HG03439 (cell line): ENCODE measurements at regions not wholly inside any gene's neighbourhood (a gene's known extent, or its start where the extent isn't known, plus 50 kb on each side); places are given as distances from the start of the nearest gene placed in this dataset.

Experiments
- ATAC-seq: cut with Tn5 transposase; IDR thresholded peaks from one replicate; pipeline ENCODE4 v1.9.1; 2021; ENCODE audit warnings: mild to moderate bottlenecking, moderate library complexity; ENCODE audit not compliant: unreplicated experiment

DNA sequence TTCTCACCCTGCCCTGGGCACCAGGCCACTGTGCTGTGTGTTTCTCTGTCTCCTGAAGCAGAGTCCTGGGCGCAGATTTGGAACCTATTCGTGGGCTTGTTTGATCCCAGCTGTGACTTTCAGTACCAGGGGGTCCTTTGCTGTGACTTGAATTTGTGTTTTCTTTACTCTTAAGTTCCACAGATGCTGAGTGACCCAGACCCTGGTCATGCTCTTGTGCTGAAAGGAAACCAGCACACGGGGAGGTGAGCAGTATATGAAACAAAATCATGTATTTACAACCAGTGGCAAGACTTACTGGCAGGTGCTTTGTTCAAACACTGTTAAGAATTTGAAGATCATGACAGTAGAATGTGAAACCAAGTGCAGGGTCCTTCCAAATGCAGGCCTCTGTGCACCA is 89.2 kb upstream of the PRSS58 start:
- no peak for ATAC-seq

DNA sequence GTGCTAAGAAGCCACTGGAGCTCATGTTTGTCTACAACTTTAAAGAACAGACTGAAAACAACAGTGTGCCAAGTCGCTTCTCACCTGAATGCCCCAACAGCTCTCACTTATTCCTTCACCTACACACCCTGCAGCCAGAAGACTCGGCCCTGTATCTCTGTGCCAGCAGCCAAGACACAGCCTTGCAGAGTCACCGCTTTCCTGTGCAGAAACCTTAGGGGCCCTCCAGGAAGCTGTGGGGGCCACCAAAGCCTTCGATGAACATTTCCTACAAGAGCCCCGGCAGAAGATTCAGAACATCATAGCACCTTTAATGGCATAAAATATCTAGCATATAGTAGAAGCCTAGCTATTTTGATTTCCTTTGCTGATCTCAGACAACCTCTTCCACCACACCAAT is 88.0 kb upstream of the PRSS58 start:
- no peak for ATAC-seq

DNA sequence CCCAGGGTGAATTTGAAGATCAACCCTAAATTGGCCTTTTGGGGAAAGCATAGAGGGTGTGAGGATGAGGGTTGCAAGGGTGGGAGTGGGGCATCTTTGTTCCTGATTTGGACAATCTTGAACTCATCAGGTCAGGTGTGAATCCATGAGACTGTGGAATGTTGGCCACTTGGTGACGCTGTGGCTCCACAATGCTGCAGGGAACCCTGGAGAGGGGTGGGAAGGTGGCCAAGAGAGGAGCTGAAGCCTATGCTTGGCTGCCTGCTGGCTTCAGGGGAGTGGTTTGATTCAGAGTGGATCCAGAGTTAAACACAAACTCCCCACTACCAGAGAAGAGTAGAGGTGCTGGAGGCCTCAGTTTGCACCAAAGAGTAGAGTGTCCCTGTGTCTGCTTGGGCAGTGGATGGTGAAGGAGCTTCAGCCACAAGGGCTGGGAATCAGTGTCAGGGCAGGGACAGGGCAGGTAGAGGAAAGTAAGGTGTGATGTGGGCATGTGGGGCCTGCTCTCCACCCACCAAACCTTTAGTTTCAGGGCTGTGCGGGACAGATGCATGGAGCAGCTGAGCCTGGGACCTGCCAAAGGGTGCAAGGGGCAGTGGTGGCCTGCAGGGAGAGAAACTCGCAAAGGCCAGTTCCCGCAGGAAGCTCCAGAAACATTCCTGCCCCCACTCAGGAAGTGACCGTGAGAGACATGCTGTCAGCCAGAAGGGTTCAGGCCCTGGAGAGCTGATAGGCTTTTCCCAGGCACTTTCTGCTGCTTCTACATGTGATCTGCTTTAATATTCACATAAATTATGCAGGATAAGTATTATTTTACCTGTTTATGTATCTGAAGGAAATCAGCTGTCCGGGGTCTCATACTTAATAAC is 81.0 kb upstream of the PRSS58 start:
- ATAC-seq = no peak

DNA sequence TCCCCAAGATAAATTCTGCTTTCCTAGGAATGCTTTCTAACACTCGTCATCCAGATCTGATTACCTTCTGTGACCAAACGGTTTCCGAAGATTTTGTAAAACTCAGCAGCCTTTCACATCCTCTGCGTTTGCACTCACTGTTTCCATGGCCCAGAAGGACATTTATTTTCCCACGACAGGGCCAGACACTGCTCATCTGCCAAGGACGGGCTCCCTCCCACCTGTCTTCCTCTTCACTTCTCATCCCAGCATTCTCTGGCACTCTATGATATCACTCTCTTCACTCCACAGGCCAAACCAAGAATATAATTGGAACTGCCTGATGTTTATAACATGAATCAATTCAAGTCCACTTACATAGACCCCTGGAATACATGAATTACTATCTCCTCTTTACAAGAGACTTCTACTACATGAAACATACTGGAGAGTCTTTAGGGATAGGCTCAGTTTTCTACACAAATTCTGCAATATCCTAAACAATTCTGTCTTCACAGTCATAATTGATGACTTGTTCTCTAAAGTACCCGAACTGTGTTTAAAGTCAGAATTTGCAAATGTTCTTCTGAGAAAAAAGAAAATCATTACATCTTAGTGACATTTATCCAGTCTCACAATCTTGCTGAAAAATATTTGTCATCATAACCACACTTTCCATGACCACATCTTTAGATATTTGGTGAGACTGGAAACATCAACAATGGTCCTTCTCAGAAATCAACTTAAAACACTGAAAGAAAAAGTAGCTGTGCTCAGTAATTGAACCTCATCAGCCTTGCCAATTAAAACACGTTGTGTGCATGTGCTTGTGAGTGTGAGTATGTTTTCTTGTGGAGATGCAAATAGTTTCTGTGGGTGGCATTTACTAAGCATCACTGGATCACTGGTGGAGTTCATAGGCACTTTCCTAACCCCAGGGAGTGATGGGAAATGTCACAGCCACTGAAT is 79.5 kb upstream of the PRSS58 start:
- no peak for ATAC-seq

DNA sequence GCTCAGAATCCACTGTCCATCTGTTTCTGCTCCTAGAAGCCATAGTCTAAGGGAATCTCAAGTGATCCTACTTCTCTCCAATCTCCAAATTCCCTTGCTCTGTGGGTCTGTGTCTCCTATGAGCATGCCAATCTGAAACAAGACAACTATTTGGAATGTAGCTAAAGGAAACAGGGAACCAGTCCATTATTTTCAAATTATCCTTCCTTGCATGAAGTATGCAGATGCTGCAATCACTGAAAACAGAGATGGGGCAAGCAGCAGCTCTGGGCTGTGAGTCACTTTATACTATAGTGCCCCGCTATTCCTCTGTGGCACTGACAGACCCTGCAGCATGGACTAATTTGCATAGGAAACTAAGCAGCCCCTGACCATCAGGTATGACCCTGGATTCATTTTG is 76.9 kb upstream of the PRSS58 start:
- no peak for ATAC-seq

DNA sequence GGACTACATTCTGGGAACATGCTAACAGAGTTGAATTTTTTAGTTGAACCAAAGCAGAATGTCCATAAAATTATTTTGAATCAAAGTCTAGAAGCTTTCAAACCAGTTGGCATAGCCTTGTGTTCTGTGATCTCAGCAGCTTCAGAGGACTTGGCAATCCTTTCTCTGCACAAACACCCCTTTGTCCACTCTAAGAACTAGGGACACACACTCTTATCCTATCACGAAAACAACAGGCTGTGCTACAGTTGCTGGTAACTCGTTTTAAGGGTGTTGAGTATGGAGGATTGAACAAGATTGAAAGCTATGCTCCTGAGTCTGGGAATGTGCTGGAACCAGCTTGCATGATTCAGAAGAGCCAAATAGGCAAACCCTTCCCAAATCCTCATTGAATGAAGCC is 76.4 kb upstream of the PRSS58 start:
- no peak for ATAC-seq

DNA sequence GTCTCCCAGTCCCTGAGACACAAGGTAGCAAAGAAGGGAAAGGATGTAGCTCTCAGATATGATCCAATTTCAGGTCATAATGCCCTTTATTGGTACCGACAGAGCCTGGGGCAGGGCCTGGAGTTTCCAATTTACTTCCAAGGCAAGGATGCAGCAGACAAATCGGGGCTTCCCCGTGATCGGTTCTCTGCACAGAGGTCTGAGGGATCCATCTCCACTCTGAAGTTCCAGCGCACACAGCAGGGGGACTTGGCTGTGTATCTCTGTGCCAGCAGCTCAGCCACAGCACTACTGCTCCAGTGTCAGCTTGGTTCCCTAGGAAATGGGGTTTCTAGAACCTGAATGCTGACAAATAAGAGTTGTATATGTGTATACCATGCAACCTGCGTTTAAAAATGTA is 74.6 kb upstream of the PRSS58 start:
- no peak for ATAC-seq

DNA sequence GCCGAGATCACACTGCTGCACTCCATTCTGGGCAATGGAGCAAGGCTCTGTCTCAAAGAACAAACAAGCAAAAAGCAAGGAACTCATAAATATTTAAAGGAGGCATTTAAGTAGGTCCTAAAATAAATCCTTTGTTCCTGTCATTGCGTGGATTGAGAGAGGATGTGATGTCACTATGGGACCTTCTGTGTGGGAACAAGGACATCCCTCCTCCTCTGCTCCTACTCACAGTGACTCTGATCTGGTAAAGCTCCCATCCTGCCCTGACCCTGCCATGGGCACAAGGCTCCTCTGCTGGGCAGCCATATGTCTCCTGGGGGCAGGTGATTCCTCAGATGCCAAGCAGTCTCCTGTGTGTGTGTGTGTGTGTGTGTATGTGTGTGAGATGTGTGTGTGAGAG is 74.1 kb upstream of the PRSS58 start:
- no peak for ATAC-seq

DNA sequence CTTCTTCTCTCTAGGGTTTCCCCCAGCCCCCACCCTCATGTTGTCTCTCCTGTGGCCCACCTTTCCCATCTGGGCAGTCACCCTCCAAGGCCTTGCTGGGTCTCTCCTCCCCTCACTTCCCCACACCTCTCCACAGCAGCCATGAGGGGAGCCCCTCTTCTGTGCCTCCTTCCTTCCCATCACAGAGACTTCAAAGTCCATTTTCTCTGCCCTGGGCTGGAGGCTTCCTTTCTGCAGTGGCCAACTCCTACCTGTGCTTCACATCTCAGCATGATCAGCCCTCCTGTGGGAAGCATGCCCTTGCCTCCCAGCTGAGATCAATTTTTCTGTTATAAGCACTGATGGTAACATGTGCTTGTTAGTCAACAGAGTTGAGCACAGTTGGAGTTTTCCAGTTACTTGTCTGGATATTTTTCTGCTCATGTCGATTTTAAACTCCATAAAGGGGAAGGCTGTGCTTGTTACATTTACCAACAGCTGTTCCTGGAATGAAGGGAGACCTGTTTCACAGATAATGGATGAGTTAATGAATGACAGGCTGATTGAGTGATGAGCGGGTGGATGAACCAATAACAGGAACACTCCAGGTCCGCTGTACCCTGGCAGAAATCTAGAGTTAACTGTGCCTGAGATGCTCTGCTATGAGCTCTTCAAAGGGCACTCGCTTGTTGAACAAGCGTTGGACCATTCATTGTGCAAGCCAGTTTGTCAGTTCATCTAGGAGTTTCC is 71.4 kb upstream of the PRSS58 start:
- no peak for ATAC-seq

DNA sequence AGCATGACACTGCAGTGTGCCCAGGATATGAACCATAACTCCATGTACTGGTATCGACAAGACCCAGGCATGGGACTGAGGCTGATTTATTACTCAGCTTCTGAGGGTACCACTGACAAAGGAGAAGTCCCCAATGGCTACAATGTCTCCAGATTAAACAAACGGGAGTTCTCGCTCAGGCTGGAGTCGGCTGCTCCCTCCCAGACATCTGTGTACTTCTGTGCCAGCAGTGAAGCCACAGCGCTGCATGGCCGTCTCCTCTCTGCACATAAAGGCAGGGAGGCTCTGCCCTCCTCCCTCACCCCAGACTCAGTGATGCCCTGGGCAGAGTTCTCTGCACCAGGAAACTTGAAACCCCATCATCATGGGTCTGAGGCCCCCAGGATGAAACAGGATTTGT is 70.7 kb upstream of the PRSS58 start:
- no peak for ATAC-seq

DNA sequence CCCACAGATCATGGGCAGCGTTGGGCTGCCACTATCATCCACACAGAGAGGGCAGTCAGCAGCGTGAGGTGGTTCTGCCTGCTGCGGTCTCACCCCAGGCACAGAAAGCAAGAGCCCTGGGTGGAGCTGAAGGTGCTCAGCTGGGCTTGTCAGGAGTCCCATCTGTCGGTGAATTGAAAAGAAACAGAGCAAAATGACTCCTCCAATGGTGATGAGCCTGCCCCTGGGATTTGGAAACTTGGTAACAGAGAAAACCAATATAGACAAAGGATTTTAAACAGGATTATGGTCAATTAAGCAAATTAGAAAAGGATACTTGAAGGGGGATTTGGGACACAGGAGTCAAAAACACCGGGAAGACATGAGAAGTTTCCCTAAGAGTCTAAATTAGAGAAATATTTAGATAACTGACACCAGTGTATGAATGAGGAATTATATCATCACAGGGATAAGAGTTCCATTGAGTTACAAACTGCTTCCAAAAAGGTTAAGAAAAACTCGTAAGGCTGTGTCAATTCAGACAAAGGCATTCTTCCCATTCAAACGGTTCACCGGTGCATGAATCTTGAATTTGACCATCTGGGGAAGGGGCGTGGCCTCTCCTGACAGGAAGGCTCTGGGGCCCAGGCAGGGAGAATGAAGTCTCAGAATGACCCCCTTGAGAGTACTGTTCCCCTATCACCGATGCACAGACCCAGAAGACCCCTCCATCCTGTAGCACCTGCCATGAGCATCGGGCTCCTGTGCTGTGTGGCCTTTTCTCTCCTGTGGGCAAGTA is 70.0 kb upstream of the PRSS58 start:
- ATAC-seq = no peak

DNA sequence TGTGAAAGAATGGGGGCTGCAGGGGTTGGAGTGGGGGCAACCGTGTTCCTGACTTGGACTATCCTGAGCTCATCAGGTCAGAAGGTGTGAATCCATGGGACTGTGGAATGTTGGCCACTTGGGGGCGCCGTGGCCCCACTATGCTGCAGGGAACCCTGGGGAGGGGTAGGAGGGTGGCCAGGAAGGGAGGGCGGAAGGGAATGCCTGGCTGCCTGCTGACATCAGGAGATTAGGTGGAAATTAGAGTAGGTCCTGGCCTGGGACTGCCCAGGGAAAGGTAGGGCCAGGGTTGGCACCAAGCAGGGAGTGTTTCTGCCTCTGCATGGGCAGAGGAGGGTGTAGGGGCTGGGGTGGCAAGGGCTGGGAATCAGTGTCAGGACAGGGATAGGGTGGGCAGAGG is 65.8 kb upstream of the PRSS58 start:
- ATAC-seq = no peak

DNA sequence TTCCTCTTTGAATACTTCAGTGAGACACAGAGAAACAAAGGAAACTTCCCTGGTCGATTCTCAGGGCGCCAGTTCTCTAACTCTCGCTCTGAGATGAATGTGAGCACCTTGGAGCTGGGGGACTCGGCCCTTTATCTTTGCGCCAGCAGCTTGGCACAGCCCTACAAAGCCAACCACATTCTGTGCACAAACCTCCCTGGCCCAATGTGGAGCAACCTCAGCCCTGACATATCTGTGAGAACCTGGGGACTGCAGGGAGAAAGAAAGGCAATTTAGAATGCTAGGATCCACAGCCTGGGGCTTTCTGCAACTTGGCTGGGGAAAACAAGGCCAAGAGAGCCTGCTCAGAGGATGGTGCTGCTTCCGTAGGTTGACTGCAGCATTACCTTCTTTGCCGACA is 63.5 kb upstream of the PRSS58 start:
- no peak for ATAC-seq

DNA sequence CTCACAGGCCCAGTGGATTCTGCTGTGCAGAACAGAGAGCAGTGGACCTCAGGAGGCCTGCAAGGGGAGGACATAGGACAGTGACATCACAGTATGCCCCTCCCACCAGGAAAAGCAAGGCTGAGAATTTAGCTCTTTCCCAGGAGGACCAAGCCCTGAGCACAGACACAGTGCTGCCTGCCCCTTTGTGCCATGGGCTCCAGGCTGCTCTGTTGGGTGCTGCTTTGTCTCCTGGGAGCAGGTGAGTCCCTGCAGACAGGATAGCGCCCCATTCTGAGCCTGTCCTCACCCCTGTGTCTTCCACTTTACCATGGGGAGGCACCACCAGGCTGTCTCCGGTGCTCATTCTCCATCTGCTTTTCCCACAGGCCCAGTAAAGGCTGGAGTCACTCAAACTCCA is 63.0 kb upstream of the PRSS58 start:
- no peak for ATAC-seq

DNA sequence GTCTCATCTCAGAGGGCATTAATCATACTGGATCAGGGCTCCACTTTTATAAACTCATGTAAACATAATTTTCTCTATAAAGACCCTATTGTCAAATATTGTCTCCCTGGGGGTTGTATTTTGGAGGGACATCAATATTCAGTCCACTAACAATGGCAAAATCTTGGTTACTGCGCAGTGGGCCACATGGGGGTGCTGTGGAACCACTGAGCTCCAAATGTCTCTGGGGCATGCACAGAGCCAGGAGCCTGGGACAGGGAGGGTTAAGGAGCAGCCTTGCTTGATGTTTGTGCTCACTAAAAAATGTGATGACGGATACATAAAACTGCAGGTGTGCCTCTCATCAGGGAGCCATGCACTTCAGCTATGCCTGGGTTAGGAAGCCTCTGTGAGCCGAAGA is 62.1 kb upstream of the PRSS58 start:
- no peak for ATAC-seq

DNA sequence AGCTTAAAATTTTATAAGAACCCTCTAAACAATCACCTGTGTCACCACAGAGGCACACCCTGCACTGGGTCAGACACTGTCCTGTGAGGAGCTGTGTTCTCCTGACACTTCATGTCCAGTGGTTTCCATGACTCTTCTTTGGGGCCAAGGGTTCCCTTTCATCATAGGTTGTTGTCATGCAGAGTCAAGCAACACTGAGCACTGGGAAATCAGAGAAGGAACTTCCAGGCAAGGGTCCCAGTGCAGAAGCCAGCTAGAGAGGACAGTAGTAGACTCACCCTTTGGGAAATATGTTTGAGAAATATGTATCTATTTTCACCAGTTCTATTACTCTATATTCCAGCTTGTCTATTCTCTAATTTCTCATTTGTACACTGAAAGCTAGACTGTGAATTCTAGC is 56.4 kb upstream of the PRSS58 start:
- ATAC-seq = no peak

DNA sequence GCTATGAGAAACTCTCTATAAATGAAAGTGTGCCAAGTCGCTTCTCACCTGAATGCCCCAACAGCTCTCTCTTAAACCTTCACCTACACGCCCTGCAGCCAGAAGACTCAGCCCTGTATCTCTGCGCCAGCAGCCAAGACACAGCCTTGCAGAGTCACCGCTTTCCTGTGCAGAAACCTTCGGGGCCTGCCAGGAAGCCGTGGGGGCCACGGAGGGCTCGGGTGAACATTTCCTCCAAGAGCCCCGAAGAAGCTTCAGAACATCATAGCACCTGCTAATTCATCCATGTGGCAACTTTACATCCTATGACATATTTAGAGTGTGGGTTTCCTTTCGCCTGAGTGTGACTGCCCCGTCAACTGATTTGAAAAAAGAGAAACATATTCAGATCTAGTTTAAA is 55.7 kb upstream of the PRSS58 start:
- no peak for ATAC-seq

DNA sequence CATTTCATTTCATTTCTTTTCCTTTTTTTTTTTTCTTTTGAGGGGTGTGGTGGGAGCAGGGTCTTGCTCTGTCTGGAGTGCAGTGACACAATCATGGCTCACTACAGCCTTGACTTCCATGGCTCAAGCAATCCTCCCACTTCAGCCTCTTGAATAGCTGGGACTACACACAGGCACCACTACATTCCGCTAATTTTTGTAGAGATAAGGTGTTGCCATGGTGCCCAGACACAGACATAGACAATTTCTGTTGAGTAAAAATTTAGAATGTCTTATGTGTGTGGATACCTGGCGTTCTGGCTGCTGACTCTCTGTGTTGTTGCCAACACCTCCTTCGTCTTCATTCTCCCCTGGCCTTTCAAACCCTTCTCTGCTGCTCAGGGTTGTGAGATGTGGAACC is 54.0 kb upstream of the PRSS58 start:
- no peak for ATAC-seq

DNA sequence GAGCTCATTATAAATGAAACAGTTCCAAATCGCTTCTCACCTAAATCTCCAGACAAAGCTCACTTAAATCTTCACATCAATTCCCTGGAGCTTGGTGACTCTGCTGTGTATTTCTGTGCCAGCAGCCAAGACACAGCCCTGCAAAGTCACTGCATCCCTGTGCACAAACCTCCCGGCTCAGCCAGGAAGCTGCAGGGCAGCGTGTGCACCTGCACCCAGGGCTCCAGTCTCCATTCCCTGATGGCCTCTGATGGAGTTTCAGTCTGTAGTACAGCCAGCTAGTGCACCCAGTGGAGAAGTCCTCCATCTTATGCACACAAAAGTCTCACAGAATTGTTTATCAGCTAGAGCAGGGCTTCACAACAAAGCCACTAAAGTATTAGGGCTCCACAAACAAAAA is 51.1 kb upstream of the PRSS58 start:
- ATAC-seq = no peak

DNA sequence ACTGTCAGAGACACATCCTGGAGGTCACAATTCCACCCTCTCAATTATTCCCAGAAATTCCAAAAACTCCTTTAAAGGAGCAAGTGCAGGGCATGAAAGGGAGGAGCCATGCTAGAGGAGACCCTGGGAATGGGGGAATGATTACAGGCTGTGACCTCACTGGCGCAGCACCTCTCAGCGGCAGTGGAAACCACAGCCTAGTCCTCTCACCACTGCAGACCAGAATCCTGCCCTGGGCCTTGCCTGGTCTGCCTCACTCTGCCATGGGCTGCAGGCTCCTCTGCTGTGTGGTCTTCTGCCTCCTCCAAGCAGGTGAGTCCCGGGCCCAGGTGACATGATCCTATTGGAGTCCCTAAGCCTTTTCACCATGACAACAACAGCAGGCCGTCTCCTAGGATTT is 50.5 kb upstream of the PRSS58 start:
- no peak for ATAC-seq
